ENCODE measurements at regions not wholly inside any gene's neighbourhood (a gene's known extent, or its start where the extent isn't known, plus 50 kb on each side); places are given as distances from the start of the nearest gene placed in this dataset.
"Not testable (repeated sequence)": the region's sequence is repeated elsewhere in the genome, so short reads cannot be mapped to it uniquely, and the experiment has no call there.

DNA sequence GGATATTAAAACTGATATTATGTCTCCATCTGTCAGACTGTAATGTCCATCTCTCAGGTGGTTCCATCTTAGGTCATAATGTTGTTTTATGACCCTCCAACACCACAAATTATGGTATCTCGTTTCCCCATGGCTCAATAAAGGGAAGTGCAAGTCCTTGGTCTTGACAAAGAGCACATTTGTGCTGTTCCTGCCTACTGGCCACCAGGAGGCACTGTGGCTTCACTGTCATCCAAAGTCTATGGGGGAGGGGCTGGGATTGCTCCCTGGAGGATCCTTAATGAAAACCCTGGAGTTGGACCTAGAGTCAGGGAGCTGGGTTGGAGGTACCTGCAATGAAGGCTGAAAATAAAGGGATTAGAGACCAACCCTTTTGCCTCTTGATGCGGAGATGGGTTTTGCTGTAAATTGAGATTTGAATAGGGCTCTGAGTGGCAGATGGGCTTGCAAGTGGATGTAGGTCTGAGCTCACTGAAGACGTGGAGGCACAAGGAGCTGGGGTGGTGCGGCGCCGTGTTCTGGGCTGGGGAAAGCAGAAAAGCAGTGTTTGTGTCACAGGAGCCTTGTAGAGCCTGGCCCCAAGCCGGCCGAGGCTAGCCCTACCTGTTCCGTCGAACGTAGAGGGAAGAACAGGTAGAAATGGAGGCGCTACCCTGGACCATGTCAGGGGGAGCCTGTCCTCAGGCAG lies 180.5 kb upstream of the PRSS58 start:
- TF ChIP-seq CTCF (IDR thresholded peaks at IDR 0.05; ENCODE audit: control extremely low read depth, extremely low read depth, low read depth, missing control alignments), result peak; percentile 58
- POLR2A ChIA-PET, result no interaction called here
- DNase-seq (ENCODE audit: extremely low spot score), result peak; percentile 43
- CTCF ChIA-PET, result interaction anchor here (1.0 to 1.7 kb wide), 4 partner anchors 20 to 120 kb away, joined by 3 to 5 read pairs (median 4); no protein-coding TSS in a partner anchor

GRCh38 chr7:142437741-142438140 lies 179.9 kb upstream of the PRSS58 start:
- TF ChIP-seq CTCF (IDR thresholded peaks at IDR 0.05; ENCODE audit: control extremely low read depth, extremely low read depth, low read depth, missing control alignments), result no peak
- ChIA-PET CTCF (interaction anchor here (1.1 to 1.5 kb wide), 2 partner anchors 21 to 41 kb away, joined by 4 to 5 read pairs; no protein-coding TSS in a partner anchor), POLR2A (no interaction called here)
- DNase-seq (ENCODE audit: extremely low spot score), result no peak

- ChIA-PET CTCF (interaction anchor here (1.5 kb wide), 1 partner anchor 30 kb away, joined by 3 read pairs; no protein-coding TSS in a partner anchor), POLR2A (no interaction called here)
- DNase-seq (ENCODE audit: extremely low spot score), result no peak
- TF ChIP-seq CTCF (IDR thresholded peaks at IDR 0.05; ENCODE audit: control extremely low read depth, extremely low read depth, low read depth, missing control alignments), result no peak
Observed at GRCh38 chr7:142436601-142437000, 178.7 kb upstream of the PRSS58 start.

DNA sequence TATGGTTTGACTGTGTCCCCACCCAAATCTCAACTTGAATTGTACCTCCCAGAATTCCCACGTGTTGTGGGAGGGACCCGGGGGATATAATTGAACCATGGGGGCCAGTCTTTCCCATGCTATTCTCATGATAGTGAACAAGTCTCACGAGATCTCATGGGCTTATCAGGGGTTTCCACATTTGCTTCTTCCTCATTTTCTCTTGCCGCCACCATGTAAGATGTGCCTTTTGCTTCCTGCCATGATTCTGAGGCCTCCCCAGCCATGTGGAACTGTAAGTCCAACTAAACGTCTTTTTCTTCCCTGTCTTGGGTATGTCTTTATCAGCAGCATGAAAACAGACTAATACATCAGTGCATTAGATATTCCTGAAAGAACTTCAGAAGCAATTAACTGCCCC lies 177.7 kb upstream of the PRSS58 start:
- DNase-seq (ENCODE audit: extremely low spot score); POLR2A ChIA-PET: not testable (repeated sequence)
- CTCF ChIA-PET, result interaction anchor here (0.9 to 2.4 kb wide), 3 partner anchors 9 to 50 kb away, joined by 3 to 11 read pairs (median 3); no protein-coding TSS in a partner anchor

GRCh38 chr7:142434666-142435167 lies 176.9 kb upstream of the PRSS58 start:
- ChIA-PET CTCF (interaction anchor here (1.0 to 2.4 kb wide), 5 partner anchors 13 to 49 kb away, joined by 3 to 11 read pairs (median 3); no protein-coding TSS in a partner anchor), POLR2A (no interaction called here)
- TF ChIP-seq CTCF (IDR thresholded peaks at IDR 0.05; ENCODE audit: control extremely low read depth, extremely low read depth, low read depth, missing control alignments), result no peak
- DNase-seq (ENCODE audit: extremely low spot score), result peak; percentile 27

- CTCF ChIA-PET, result interaction anchor here (0.7 to 2.4 kb wide), 8 partner anchors 11 to 48 kb away, joined by 3 to 11 read pairs (median 3); no protein-coding TSS in a partner anchor
- DNase-seq (ENCODE audit: extremely low spot score); POLR2A ChIA-PET: not testable (repeated sequence)
Observed at GRCh38 chr7:142434133-142434532, 176.3 kb upstream of the PRSS58 start.

DNA sequence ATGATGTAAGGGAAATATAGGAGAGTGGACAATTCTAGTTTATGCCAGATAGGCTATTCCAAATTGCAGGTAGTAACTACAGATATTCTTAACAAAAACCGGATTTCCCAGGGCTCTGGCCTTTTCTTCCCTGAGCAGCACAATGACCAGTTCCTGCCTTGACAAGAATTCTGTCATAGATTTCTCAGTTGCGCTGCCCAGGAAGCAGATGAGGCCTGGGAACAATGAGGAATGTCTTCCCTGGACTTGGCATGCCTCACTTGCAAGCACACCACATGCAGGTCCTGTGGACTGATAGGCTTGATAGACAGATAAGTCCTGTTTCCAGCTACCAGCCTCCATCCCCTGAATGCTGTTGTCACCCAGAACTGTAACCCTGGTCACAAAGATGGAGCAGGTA lies 174.5 kb upstream of the PRSS58 start:
- ChIA-PET POLR2A (no interaction called here), CTCF (interaction anchor here (1.3 to 1.8 kb wide), 2 partner anchors 11 to 46 kb away, joined by 3 to 5 read pairs; no protein-coding TSS in a partner anchor)
- no peak for DNase-seq (ENCODE audit: extremely low spot score)
- no peak for TF ChIP-seq CTCF (IDR thresholded peaks at IDR 0.05; ENCODE audit: control extremely low read depth, extremely low read depth, low read depth, missing control alignments)
